ENCODE measurements at regions not wholly inside any gene's neighbourhood (a gene's known extent, or its start where the extent isn't known, plus 50 kb on each side); places are given as distances from the start of the nearest gene placed in this dataset.

DNA sequence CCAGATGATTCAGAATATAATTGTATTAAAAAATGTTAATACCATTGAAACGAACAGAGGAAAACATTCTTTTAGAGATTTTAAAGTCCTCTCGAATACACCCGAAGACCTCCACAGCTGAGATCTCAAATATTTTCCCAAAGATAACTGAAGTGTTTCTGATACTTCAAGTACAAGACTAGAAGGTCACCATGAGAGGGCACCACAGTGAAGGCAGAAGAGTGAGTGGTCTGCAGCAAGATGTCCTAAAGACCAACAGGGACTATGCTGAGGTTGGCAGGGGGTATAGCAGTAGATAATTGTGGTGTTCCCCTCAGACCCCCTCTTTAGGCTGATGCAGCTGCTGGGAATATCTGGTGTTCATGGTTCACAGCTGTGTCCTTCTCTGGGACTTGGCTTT is 156.5 kb downstream of the PDCD6IP start:
- TF ChIP-seq SMC3 (conservative IDR thresholded peaks at IDR 0.05; ENCODE audit: poor library complexity): no peak
- TF ChIP-seq, protein P1, sequence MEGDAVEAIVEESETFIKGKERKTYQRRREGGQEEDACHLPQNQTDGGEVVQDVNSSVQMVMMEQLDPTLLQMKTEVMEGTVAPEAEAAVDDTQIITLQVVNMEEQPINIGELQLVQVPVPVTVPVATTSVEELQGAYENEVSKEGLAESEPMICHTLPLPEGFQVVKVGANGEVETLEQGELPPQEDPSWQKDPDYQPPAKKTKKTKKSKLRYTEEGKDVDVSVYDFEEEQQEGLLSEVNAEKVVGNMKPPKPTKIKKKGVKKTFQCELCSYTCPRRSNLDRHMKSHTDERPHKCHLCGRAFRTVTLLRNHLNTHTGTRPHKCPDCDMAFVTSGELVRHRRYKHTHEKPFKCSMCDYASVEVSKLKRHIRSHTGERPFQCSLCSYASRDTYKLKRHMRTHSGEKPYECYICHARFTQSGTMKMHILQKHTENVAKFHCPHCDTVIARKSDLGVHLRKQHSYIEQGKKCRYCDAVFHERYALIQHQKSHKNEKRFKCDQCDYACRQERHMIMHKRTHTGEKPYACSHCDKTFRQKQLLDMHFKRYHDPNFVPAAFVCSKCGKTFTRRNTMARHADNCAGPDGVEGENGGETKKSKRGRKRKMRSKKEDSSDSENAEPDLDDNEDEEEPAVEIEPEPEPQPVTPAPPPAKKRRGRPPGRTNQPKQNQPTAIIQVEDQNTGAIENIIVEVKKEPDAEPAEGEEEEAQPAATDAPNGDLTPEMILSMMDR (IDR thresholded peaks at IDR 0.05; ENCODE audit: poor library complexity, severe bottlenecking): peak; percentile 12
- TF ChIP-seq MXI1 (conservative IDR thresholded peaks at IDR 0.05; ENCODE audit: poor library complexity, severe bottlenecking): no peak
- no peak for TF ChIP-seq POLR2AphosphoS5 (IDR thresholded peaks at IDR 0.05)
- TF ChIP-seq, protein P2, sequence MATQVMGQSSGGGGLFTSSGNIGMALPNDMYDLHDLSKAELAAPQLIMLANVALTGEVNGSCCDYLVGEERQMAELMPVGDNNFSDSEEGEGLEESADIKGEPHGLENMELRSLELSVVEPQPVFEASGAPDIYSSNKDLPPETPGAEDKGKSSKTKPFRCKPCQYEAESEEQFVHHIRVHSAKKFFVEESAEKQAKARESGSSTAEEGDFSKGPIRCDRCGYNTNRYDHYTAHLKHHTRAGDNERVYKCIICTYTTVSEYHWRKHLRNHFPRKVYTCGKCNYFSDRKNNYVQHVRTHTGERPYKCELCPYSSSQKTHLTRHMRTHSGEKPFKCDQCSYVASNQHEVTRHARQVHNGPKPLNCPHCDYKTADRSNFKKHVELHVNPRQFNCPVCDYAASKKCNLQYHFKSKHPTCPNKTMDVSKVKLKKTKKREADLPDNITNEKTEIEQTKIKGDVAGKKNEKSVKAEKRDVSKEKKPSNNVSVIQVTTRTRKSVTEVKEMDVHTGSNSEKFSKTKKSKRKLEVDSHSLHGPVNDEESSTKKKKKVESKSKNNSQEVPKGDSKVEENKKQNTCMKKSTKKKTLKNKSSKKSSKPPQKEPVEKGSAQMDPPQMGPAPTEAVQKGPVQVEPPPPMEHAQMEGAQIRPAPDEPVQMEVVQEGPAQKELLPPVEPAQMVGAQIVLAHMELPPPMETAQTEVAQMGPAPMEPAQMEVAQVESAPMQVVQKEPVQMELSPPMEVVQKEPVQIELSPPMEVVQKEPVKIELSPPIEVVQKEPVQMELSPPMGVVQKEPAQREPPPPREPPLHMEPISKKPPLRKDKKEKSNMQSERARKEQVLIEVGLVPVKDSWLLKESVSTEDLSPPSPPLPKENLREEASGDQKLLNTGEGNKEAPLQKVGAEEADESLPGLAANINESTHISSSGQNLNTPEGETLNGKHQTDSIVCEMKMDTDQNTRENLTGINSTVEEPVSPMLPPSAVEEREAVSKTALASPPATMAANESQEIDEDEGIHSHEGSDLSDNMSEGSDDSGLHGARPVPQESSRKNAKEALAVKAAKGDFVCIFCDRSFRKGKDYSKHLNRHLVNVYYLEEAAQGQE (IDR thresholded peaks at IDR 0.05; ENCODE audit: borderline replicate concordance): no peak
- TF ChIP-seq EZH2 (IDR thresholded peaks at IDR 0.05; ENCODE audit: borderline replicate concordance, insufficient read depth, low read length, poor library complexity, severe bottlenecking): no peak
- TF ChIP-seq RAD21 (conservative IDR thresholded peaks at IDR 0.05): peak; percentile 22

All from neural cell (in vitro differentiated cells).